ENCODE measurements at regions not wholly inside any gene's neighbourhood (a gene's known extent, or its start where the extent isn't known, plus 50 kb on each side); places are given as distances from the start of the nearest gene placed in this dataset.

GRCh38 chr10:64444564-64444963 is 923.4 kb downstream of the REEP3 start:
- TF ChIP-seq CTCF (IDR thresholded peaks at IDR 0.05), result no peak
- TF ChIP-seq EZH2 (IDR thresholded peaks at IDR 0.05; ENCODE audit: borderline replicate concordance, insufficient read depth, low read depth, low read length, poor library complexity, severe bottlenecking), result no peak

Measured in B cell (primary cell).